ENCODE measurements at regions not wholly inside any gene's neighbourhood (a gene's known extent, or its start where the extent isn't known, plus 50 kb on each side); places are given as distances from the start of the nearest gene placed in this dataset.

- Histone ChIP-seq H3K9me3 (no peaks in the 10 kb centered on the region), H3K4me1 (no peaks in the 10 kb centered on the region), H3K27me3 (no peaks in the 10 kb centered on the region), H3K36me3 (no peaks in the 10 kb centered on the region), H3K9ac (ENCODE audit: low read depth in 2 of 2, low read length in 2 of 2) (no peak overlapping the region), H3K27ac (no peak overlapping the region), H3K4me3 (no peak overlapping the region)
- no peak for DNase-seq
- no peak for TF ChIP-seq CTCF (IDR thresholded peaks at IDR 0.05)
- intact Hi-C loops (cut with DNase I): no loop called here
These were observed 491.6 kb downstream of the RIT2 start for GRCh38 chr18:42623935-42624334.

- TF ChIP-seq CTCF (IDR thresholded peaks at IDR 0.05): no peak
- H3K9ac ChIP-seq (ENCODE audit: low read depth in 2 of 2, low read length in 2 of 2): no peak overlapping the region
- H3K4me1 ChIP-seq: no peaks in the 10 kb centered on the region
- H3K9me3 ChIP-seq: no peaks in the 10 kb centered on the region
- no peak overlapping the region for H3K27ac ChIP-seq
- no peak for DNase-seq
- intact Hi-C loops (cut with DNase I): no loop called here
- H3K4me3 ChIP-seq: no peak overlapping the region
- no peaks in the 10 kb centered on the region for H3K27me3 ChIP-seq
- no peaks in the 10 kb centered on the region for H3K36me3 ChIP-seq
These were observed 482.7 kb downstream of the RIT2 start for GRCh38 chr18:42632801-42633200.

- H3K27me3 ChIP-seq: no peaks in the 10 kb centered on the region
- no peak for DNase-seq
- no peak overlapping the region for H3K27ac ChIP-seq
- H3K9ac ChIP-seq (ENCODE audit: low read depth in 2 of 2, low read length in 2 of 2): no peak overlapping the region
- H3K9me3 ChIP-seq: no peaks in the 10 kb centered on the region
- no peaks in the 10 kb centered on the region for H3K36me3 ChIP-seq
- intact Hi-C loops (cut with DNase I): no loop called here
- H3K4me1 ChIP-seq: no peaks in the 10 kb centered on the region
- no peak overlapping the region for H3K4me3 ChIP-seq
- TF ChIP-seq CTCF (IDR thresholded peaks at IDR 0.05): no peak
These were observed 480.0 kb downstream of the RIT2 start for GRCh38 chr18:42635378-42636048.

- DNase-seq: no peak
- Histone ChIP-seq H3K9ac (ENCODE audit: low read depth in 2 of 2, low read length in 2 of 2) (no peak overlapping the region), H3K27ac (no peak overlapping the region), H3K4me3 (no peak overlapping the region), H3K9me3 (no peaks in the 10 kb centered on the region), H3K36me3 (no peaks in the 10 kb centered on the region), H3K4me1 (no peaks in the 10 kb centered on the region), H3K27me3 (no peaks in the 10 kb centered on the region)
- intact Hi-C loops (cut with DNase I): no loop called here
- TF ChIP-seq CTCF (IDR thresholded peaks at IDR 0.05): no peak
These were observed 479.2 kb downstream of the RIT2 start for GRCh38 chr18:42636309-42636708.

GRCh38 chr18:42640160-42640559 is 475.3 kb downstream of the RIT2 start:
- Histone ChIP-seq H3K4me1 (no peaks in the 10 kb centered on the region), H3K9me3 (no peaks in the 10 kb centered on the region), H3K4me3 (no peak overlapping the region), H3K27ac (no peak overlapping the region), H3K27me3 (no peaks in the 10 kb centered on the region), H3K9ac (ENCODE audit: low read depth in 2 of 2, low read length in 2 of 2) (no peak overlapping the region), H3K36me3 (no peaks in the 10 kb centered on the region)
- DNase-seq: no peak
- TF ChIP-seq CTCF (IDR thresholded peaks at IDR 0.05): no peak
- intact Hi-C loops (cut with DNase I): no loop called here
